Non-pigmented ciliary epithelial cell (primary cell): ENCODE measurements at regions not wholly inside any gene's neighbourhood (a gene's known extent, or its start where the extent isn't known, plus 50 kb on each side); places are given as distances from the start of the nearest gene placed in this dataset.
"Not testable (repeated sequence)": the region's sequence is repeated elsewhere in the genome, so short reads cannot be mapped to it uniquely, and the experiment has no call there.

ENCODE experiments used
- DNase-seq: peaks from one replicate; pipeline ENCODE4 v3.0.0-alpha.2; 2010; ENCODE audit warnings: low read depth

DNA sequence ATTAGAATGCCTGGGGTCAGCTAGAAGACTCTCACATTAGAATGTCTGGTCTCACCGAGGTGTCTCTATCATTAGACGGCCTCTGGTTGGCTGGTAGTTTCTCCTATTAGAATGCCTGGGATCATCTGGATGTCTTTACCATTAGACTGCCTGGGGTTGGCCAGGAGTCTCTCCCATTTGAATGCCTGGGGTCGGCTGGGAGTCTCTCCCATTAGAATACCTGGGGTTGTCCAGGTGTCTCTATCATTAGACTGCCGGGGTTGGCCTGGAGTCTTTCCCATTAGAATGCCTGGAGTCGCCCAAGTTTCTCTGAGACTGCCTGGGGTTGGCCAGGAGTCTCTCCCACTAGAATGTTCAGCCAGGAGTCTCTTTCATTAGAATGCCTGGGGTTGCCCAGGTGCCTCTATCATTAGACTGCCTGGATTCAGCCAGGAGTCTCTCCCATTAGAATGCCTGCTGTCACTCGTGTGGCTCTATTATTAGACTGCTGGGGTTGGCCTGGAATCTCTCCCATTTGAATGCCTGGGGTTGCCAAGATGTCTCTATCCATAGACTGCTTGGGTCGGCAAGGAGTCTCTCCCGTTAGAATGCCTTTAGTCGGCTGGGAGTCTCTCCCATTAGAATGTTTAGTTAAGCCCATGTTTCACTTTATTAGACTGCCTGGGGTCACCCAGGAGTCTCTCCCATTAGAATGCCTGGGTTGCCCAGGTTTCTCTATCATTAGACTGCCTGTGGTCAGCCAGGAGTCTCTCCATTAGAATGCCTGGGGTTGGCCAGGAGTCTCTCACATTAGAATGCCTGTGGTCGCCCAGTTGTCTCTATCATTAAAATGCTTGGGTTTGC is 1467.8 kb downstream of the UQCRFS1 start:
- no peak for DNase-seq

DNA sequence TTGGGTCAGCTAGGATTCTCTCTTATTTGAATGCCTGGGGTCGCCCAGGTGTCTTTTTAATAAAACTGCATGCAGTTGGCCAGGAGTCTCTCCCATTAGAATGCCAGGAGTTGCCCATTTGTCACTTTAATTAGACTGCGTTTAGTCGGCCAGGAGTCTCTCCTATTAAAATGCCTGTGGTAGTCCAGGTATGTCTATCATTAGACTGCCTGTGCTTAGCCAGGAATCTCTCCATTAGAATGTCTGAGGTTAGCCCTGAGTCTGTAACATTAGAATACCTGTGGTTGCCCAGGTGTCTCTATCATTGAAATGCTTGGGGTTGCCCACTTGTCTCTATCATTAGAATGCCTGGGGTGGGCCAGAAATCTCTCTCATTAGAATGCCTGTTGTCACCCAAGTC is 1470.9 kb downstream of the UQCRFS1 start:
- no peak for DNase-seq

DNA sequence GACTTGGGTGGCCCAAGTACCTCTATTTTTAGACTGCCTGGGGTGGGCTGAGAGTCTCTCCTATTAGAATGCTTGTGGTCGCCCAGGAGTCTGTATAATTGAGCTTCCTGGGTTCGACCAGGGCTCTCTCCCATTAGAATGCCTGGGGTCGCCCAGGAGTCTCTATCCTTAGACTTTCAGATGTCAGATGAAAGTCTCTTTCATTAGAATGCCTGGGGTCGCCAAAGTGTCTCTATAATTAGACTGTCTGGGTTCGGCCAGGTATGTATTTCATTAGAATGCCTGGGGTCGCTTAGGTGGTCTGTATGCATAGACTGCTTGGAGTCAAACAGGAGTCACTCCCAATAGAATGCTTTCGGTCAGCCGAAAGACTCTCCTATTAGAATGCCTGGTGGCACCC is 1471.7 kb downstream of the UQCRFS1 start:
- no peak for DNase-seq

DNA sequence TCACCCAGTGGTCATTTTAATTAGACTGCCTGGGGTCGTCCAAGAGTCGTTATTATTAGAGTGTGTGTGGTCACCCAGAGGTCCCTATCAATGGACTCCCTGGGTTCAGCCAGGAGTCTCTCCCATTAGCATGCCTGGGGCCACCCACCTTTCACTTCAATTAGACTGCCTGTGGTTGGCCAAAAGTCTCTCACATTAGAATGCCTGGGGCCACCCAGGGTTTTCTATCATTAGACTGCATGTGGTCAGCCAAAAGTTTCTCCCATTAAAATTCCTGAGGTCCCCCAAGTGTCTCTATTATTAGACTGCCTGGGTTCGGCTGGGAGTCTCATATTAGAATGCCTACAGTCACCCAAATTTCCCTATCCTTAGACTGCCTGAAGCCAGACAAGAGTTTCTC is 1472.6 kb downstream of the UQCRFS1 start:
- no peak for DNase-seq

DNA sequence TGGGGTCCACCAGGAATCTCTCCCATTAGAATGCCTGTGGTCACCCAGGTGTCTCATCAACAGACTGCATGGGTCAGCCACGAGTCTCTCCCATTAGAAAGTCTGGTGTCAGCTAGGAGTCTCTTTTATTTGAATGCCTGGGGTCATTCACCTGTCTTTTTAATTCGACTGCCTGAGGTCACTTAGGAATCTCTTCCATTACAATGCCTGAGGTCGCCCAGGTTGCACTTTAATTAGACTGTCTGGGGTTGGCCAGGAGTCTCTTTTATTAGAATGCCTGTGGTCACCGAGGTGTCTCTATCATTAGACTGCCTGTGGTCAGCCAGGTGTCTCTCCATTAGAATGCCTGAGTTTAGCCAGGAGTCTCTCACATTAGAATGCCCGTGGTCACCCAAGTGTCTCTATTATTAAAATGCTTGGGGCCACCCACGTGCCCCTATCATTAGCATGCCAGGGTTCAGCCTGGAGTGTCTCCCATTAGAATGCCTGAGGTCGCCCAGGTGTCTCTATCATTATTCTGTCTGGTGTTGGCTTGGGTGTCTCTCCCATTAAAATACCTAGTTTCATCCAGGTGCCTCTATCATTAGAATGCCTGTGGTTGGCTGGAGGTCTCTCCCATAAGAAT is 1474.3 kb downstream of the UQCRFS1 start:
- DNase-seq, result no peak

DNA sequence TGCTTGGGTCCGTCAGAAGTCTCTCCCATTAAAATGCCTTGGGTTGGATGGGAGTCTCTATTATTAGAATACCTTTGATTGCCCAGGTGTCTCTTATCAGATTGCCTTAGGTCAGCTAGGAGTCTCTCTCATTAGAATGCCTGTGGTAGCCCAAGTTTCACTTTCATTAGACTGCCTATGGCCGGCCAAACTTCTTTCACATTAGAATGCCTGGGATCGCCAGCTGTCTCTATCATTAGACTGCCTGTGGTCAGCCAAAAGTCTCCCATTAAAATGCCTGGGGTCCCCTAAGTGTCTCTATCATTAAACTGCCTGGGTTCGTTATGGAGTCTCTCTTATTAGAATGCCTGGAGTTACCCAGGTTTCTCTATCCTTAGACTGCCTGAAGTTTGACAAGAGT is 1476.7 kb downstream of the UQCRFS1 start:
- DNase-seq, result no peak

DNA sequence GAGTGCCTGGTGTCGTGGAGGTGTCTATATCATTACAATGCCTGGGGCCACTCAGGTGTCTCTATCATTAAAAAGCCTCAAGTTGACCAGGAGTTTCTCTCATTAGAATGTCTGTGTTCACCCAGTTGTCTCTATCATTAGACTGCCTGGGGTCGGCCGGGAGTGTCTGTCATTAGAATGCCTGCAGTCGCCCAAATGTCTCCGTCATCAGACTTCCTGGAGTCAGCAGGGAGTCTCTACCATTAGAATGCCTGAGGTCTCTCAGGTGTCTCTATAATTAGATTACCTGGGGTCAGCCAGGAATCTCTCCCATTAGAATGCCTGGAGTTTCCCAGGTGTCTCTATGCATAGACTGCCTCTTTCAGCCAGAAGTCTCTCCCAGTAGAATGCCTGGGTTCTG is 1477.6 kb downstream of the UQCRFS1 start:
- DNase-seq, result no peak

DNA sequence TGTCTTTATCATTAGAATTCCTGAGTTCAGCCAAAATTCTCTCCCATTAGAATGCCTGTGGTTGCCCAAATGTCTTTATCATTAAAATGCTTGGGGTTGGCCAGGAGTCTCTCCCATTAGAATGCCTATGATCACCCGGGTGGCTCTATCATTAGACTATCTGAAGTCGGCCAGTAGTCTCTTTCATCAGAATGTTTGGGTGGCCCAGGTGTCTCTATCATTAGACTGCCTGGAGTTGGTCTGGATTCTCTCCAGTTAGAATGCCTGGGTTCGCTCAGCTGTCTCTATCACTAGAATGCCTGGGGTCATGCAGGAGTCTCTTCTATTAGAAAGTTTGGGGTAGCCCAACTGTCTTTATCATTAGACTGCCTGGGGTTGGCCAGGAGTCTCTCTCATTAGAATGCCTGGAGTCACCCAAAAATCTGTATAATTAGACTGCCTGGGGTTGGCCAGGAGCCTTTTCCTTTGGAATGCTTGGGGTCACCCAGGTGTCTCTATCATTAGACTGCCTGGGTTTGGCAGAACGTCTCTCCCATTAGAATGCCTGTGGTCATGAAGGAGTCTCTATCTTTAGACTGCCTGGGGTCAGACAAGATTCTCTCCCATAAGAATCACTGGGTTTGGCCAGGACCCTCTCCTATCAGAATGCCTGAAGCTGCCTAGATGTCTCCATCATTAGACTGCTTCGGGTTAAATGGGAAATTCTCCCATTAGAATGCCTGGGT is 1478.3 kb downstream of the UQCRFS1 start:
- DNase-seq, result no peak

DNA sequence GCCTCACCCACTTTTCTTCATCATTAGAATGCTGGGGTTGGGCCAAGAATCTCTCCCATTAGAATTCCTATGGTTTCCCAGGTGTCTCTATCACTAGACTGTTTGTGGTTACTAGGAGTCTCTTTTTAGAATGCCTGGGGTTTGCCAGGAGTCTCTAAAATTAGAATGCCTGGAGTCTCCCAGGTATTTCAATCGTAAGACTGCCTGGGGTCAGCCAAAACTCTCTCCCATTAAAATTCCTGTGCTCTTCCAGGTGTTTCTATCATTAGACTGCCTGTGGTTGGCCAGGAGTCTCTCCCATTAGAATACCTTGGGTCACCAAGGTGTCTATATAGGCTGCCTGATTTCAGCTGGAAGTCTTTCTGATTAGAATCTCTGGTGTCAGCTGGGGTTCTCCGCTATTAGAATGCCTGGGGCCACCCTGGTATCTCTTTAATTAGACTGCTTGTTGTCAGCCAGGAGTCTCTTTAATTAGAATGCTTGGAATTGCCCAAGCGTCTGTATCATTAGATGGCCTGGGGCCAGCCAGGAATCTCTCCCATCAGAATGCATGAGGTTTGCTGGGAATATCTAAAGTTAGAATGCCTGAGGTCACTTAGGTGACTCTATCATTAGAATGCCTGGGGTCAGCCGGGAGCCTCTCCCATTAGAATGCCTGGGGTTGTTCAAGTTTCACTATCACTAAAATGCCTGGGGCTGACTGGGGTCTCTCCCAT is 1479.2 kb downstream of the UQCRFS1 start:
- no peak for DNase-seq

DNA sequence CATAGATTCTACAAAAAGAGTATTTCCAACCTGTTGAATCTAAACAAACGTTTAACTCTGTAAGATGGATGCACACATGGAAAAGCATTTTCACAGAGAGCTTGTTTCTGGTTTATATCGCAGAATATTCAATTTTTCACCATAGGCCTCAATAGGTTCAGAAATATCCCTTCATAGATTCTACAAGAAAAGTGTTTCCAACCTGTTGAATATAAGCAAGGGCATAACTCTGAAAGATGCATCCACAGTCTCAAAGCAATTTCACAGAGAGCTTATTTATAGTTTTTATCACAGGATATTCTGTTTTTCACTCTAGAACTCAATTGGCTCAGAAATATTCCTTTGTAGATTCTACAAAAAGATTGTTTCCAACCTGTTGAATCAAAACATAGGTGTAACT is 1483.6 kb downstream of the UQCRFS1 start:
- DNase-seq, result no peak

DNA sequence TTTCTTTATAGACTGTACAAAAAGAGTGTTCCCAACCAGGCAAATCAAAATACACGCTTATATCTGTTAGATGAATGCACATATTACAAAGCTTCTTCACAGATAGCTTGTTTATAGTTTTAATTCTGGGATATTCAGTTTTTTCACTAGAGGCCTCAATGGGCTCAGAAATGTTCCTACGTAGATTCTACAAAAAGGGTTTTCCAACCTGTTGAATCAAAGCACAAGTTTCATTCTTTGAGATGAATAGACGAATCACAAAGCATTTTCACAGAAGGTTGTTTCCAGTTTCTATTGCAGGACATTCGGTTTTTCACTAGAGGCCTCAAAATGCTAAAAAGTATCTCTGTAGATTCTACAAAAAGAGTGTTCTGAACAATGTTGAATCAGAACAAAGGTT is 1490.3 kb downstream of the UQCRFS1 start:
- no peak for DNase-seq

DNA sequence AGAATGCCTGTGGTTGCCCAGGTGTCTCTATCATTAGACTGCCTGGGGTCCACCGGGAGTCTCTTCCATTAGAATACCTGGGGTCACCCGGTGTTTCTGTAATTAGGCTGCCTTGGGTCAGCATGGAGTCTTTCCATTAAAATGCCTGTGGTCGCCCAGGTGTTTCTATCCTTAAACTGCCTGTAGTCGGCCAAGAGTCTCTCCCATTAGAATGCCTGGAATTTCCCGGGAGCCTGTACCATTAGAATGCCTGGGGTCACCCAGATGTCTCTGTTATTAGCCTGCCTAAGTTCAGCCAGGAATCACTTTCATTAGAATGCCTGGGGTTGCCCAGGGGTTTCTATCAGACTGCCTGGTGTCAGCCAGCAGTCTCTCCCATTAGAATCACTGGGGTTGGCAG is 1492.8 kb downstream of the UQCRFS1 start:
- DNase-seq, result no peak

DNA sequence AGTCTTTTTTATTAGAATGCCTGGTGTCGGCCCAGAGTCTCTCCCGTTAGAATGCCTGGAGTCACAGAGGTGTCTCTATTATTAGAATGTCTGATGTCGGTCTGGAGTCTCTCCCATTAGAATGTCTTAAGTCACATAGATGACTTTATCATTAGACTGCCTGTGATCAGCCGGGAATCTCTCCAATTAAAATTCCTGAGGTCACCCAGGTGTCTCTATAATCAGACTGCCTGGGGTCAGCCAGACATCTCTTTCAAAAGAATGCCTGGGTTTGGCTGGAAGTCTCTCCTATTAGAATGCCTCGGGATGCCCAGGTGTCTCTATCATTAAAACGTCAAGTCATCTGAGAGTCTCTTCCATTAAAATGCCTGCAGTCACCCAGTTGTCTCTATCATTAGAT is 1493.9 kb downstream of the UQCRFS1 start:
- DNase-seq, result no peak

DNA sequence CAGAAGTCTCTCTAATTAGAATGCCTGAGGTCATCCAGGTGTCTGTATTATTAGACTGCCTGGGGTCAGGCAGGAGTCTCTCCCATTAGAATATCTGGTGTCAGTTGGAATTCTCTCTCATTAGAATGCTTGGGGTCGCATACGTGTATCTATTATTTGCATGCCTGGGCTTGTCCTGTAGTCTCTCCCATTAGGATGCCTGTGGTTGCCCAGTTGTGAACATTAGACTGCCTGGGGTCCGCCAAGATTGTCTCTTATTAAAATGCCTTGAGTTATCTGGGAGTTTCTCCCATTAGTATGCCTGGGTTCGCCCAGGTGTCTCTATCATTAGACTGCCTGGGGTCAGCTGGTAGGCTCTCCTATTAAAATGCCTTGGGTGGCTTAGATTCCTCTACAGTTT is 1494.7 kb downstream of the UQCRFS1 start:
- no peak for DNase-seq

DNA sequence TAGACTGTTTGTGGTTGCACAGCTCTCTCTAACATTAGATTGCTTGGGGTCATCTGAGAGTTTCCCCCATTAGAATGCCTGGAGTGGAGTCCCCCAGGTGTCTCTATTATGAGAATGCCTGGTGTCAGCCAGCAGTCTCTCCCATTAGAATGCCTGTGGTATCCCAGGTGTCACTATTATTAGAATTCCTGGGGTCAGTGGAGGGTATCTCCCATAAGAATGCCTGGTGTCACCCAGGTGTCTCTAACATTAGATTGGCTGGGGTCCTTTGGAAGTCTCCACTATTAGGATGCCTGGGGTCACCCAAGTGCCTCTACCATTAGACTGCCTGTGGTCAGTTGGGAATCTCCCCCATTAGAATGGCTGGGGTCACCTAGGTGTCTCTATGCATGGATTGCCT is 1495.1 kb downstream of the UQCRFS1 start:
- no peak for DNase-seq

DNA sequence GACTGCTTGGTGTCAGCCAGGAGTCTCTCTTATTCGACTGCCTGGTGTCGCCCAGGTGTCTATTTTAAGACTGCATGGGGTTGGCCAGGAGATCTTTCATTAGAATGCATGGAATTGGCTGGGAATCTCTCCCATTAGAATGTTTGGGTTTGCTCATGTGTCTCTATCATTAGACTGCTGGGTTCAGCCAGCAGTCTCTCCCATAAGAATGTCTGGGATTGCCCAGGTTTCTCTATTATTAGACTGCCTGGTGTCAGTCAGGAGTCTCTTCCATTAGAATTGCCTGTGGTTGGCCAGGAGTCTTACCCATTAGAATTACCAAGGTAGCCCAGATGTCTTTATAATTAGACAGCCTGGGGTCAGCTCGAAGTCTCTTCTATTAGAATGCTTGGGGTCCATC is 1496.0 kb downstream of the UQCRFS1 start:
- no peak for DNase-seq

DNA sequence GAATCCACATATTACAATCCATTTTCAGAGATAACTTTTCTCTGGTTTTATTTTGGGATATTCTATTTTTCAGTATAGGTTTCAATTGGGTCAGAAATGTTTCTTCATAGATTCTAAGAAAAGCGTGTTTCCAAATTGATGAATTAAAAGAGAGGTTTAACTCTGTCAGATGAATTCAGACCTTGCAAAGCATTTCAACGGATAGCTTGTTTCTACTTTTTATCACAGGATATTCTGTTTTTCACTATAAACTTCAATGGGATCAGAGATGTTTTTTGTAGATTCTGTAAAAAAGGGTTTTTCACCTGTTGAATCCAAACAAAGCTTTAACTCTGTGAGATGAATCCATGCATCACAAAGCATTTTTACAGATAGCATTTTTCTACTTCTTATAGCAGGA is 1498.1 kb downstream of the UQCRFS1 start:
- no peak for DNase-seq

DNA sequence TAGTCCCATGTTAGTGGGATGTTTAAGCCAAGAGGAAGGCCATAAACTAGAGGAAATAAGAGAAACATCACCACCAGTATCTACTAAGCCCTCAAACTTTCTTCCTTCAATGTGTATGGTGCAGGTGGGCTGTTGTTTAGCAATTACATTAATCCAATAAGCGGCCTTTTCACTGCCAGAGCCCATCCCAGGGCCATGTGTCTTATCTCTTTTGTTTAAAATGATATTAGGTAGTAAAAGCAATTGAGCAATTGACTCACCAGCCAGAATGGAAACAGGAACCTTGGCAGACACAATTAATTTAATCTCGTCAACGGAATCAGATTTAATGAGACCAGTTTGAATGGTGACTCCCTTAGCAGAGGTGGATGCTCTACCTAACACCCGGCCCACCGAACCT is 1503.5 kb downstream of the UQCRFS1 start:
- DNase-seq, result no peak

DNA sequence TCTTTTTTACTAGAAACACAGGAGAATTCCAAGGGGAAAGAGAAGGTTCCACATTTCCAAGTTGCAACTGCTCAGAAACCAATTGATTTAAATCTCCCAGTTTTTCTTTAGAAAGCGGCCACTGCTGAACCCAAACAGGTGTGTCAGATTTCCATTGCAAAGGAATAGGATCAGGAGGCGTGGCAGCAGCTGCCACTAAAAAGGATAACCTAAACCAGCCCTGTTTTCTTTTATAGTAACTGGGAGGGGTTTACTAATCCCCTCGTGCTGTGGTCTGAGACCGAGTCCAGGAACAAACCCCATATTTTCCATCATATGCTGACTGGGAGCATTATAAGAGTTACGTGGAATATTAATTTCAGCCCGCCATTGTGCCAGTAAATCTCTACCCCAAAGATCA is 1504.0 kb downstream of the UQCRFS1 start:
- DNase-seq, result not testable (repeated sequence)

DNA sequence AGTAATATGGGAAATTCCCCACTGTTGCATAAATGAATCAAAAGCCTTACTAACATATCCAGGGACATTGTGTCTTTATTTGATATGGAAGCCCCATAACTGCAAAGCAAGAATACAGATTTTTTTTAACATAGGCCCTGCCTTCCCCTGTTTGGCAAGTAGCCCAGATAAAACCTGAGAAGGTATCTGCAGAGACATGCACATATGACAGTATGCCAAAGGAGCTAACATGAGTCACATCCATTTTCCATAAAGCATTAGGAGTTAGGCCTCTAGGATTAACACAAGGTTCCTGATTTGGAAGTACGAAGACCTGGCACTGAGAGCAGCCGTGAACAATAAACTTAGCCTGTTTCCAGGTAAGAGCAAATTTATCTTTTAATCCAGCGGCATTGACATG is 1505.9 kb downstream of the UQCRFS1 start:
- DNase-seq, result not testable (repeated sequence)

DNA sequence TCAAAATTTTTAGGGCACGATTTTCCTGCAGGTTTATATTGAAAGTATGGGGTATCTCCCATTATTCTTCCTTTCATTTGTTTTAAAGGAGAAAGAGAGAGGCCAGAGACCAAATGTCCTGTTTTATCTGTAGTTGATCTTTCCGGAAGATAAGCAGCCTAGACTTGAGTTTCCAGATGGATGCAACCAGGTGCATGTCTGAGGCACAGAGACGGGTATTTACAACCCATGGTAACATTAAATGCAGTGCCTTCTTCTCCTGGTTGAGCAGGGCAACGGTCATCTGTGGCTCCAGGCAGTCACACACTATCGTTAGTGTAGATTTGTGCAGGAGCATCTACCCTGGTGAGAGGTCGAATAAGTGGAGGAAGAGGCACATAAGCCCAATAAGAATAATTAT is 1507.1 kb downstream of the UQCRFS1 start:
- no peak for DNase-seq

DNA sequence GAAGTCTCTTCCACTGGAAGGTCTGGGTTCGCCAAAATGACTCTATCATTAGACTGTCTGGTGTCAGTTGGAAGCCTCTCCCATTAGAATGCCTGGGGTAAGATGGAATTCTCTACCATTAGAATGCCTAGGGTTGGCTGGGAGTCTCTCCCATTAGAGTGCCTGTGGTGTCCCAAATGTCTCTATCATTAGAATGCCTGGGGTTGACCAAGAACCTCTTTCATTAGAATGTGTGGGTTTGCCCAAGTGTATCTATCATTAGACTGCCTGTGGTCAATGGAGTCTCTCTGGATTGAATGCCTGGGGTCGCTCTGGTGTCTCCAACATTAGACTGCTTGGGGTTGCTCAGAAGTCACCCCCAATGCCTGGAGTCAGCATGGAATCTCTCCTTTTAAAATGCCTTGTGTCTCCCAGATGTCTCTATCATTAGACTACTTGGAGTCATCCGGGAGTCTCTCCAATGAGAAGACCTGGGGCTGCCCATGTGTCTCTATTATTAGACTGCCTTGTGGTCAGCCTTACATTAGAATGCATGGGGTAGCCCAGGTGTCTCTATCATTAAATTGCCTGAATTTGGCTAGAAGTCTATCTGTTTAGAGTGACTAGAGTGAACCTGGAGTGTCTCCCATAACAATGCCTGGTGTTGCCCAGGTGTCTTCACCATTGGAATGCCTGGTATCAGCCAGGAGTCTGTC is 1518.4 kb downstream of the UQCRFS1 start:
- DNase-seq, result no peak
